K562 (cell line): ENCODE measurements at regions not wholly inside any gene's neighbourhood (a gene's known extent, or its start where the extent isn't known, plus 50 kb on each side); places are given as distances from the start of the nearest gene placed in this dataset.

ENCODE experiments used
- FOXM1 ChIP-seq, 2 experiments: fragments of 450-650 bp in 1 of 2; sonication (generic) in 1 of 2; formaldehyde crosslinking in 1 of 2; IDR thresholded peaks; 2 replicates each; pipeline versions ENCODE4 v1.6.1 to v1.9.0; 2017 to 2022; ENCODE audit warnings: low read depth in 2 of 2, mild to moderate bottlenecking in 2 of 2, missing genetic modification reagents in 1 of 2, moderate library complexity in 1 of 2
- JUN ChIP-seq, 2 experiments: sonication (generic) in 1 of 2; formaldehyde crosslinking in 1 of 2; IDR thresholded peaks; 2 replicates each; pipeline versions ENCODE4 v1.6.1 to v1.8.0; 2012 to 2022; ENCODE audit warnings: borderline replicate concordance in 2 of 2, mild to moderate bottlenecking in 2 of 2, improper control_type of control experiment in 1 of 2, low read depth in 1 of 2, low read length in 1 of 2, missing genetic modification reagents in 1 of 2
- MAFF ChIP-seq: IDR thresholded peaks from 2 replicates; pipeline ENCODE4 v1.6.1; 2012; ENCODE audit warnings: low read length, improper control_type of control experiment
- NCOA1 ChIP-seq: fragments of 450-650 bp; IDR thresholded peaks from 2 replicates; pipeline ENCODE4 v1.6.1; 2016; ENCODE audit warnings: low read depth
- PML ChIP-seq: IDR thresholded peaks from 2 replicates; pipeline ENCODE4 v1.6.1; 2012; ENCODE audit warnings: low read length, inconsistent platforms
- RBM22 ChIP-seq: fragments of 200-400 bp; formaldehyde crosslinking; IDR thresholded peaks from 2 replicates; pipeline ENCODE4 v1.6.1; 2018; ENCODE audit warnings: low read length, low read depth; ENCODE audit not compliant: poor library complexity, severe bottlenecking
- SIN3B ChIP-seq: fragments of 450-650 bp; IDR thresholded peaks from 2 replicates; pipeline ENCODE4 v1.6.1; 2017; ENCODE audit warnings: low read depth, mild to moderate bottlenecking, moderate library complexity
- STAG1 ChIP-seq: sonication (generic); formaldehyde crosslinking; IDR thresholded peaks from 2 replicates; pipeline ENCODE4 v1.5.0; 2020; ENCODE audit warnings: missing genetic modification reagents, borderline replicate concordance
- ZNF24 ChIP-seq: fragments of 450-650 bp; IDR thresholded peaks from 2 replicates; pipeline ENCODE4 v1.6.1; 2016
- ZNF79 ChIP-seq: fragments of 250-450 bp; sonication (Bioruptor Pico); IDR thresholded peaks from 2 replicates; pipeline ENCODE4 v1.4.0; 2020; ENCODE audit warnings: low read depth, mild to moderate bottlenecking, moderate library complexity
- TF ChIP-seq, protein P1 (sequence below), 3 experiments: IDR thresholded peaks in 2 of 3; conservative IDR thresholded peaks in 1 of 3; 2 replicates each; pipeline ENCODE4 v1.5.1; 2011 to 2012; ENCODE audit warnings: low read length in 3 of 3, mild to moderate bottlenecking in 3 of 3, control low read depth in 2 of 3, improper control_type of control experiment in 1 of 3, inconsistent platforms in 1 of 3, low read depth in 1 of 3, mixed read lengths in 1 of 3, moderate library complexity in 1 of 3; ENCODE audit not compliant: insufficient read depth in 2 of 3
- TF ChIP-seq, protein P2 (sequence below): fragments of 250-450 bp; sonication (Bioruptor Pico); IDR thresholded peaks from 2 replicates; pipeline ENCODE4 v1.5.0; 2021; ENCODE audit warnings: mild to moderate bottlenecking, borderline replicate concordance
- TF ChIP-seq, protein P3 (sequence below): fragments of 200-600 bp; sonication (generic); IDR thresholded peaks from one replicate; pipeline ENCODE4 v1.6.1; 2012; ENCODE audit warnings: mild to moderate bottlenecking, low read depth, low read length, inconsistent platforms
- TF ChIP-seq, protein P4 (sequence below): fragments of 450-650 bp; IDR thresholded peaks from 2 replicates; pipeline ENCODE4 v1.6.1; 2016; ENCODE audit warnings: antibody characterized with exemption

DNA sequence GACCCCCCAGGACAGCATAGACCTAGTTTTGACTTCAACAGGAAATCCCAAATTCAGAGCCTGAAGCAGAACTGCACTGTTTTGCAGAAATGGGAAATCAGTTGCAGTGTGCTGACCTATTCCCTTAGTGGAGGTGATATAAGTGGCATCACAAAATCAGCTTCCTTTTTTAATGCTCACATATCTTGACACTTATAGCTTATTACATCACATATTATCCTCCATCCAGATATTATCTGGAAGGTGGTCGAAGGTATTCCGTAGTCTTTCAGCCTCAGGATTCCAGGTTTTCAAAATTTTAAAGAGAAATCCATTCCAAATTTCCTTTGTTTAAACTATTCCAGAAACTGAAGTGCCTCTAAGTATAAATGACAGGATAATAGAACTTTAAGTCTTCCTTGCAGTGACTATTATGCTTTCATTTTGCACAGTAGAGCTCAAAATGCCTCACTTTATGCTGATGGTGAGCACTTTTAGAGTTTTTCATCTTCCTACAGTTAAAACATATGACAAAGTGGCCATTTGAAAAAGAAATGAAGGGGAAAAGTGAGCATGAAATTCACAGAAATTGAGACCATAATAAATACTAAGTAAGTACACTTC lies 106.4 kb upstream of the DPYD start:
- TF ChIP-seq, protein P1, sequence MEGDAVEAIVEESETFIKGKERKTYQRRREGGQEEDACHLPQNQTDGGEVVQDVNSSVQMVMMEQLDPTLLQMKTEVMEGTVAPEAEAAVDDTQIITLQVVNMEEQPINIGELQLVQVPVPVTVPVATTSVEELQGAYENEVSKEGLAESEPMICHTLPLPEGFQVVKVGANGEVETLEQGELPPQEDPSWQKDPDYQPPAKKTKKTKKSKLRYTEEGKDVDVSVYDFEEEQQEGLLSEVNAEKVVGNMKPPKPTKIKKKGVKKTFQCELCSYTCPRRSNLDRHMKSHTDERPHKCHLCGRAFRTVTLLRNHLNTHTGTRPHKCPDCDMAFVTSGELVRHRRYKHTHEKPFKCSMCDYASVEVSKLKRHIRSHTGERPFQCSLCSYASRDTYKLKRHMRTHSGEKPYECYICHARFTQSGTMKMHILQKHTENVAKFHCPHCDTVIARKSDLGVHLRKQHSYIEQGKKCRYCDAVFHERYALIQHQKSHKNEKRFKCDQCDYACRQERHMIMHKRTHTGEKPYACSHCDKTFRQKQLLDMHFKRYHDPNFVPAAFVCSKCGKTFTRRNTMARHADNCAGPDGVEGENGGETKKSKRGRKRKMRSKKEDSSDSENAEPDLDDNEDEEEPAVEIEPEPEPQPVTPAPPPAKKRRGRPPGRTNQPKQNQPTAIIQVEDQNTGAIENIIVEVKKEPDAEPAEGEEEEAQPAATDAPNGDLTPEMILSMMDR (IDR thresholded peaks at IDR 0.05 in 2 of 3, conservative IDR thresholded peaks at IDR 0.05 in 1 of 3; ENCODE audit: insufficient read depth in 2 of 3, low read depth in 1 of 3, low read length in 3 of 3), result no peak
- TF ChIP-seq RBM22, result no peak
- TF ChIP-seq, protein P2, sequence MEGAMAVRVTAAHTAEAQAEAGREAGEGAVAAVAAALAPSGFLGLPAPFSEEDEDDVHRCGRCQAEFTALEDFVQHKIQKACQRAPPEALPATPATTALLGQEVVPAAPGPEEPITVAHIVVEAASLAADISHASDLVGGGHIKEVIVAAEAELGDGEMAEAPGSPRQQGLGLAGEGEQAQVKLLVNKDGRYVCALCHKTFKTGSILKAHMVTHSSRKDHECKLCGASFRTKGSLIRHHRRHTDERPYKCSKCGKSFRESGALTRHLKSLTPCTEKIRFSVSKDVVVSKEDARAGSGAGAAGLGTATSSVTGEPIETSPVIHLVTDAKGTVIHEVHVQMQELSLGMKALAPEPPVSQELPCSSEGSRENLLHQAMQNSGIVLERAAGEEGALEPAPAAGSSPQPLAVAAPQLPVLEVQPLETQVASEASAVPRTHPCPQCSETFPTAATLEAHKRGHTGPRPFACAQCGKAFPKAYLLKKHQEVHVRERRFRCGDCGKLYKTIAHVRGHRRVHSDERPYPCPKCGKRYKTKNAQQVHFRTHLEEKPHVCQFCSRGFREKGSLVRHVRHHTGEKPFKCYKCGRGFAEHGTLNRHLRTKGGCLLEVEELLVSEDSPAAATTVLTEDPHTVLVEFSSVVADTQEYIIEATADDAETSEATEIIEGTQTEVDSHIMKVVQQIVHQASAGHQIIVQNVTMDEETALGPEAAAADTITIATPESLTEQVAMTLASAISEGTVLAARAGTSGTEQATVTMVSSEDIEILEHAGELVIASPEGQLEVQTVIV (CRISPR knock-in tag), result no peak
- no peak for TF ChIP-seq PML
- TF ChIP-seq FOXM1 (IDR thresholded peaks at IDR 0.05; ENCODE audit: low read depth), result no peak
- TF ChIP-seq FOXM1 (CRISPR knock-in tag; IDR thresholded peaks at IDR 0.05; ENCODE audit: low read depth), result no peak
- TF ChIP-seq ZNF79 (CRISPR knock-in tag), result no peak
- no peak for TF ChIP-seq STAG1 (CRISPR knock-in tag)
- no peak for TF ChIP-seq ZNF24
- TF ChIP-seq NCOA1, result no peak
- TF ChIP-seq, protein P3, sequence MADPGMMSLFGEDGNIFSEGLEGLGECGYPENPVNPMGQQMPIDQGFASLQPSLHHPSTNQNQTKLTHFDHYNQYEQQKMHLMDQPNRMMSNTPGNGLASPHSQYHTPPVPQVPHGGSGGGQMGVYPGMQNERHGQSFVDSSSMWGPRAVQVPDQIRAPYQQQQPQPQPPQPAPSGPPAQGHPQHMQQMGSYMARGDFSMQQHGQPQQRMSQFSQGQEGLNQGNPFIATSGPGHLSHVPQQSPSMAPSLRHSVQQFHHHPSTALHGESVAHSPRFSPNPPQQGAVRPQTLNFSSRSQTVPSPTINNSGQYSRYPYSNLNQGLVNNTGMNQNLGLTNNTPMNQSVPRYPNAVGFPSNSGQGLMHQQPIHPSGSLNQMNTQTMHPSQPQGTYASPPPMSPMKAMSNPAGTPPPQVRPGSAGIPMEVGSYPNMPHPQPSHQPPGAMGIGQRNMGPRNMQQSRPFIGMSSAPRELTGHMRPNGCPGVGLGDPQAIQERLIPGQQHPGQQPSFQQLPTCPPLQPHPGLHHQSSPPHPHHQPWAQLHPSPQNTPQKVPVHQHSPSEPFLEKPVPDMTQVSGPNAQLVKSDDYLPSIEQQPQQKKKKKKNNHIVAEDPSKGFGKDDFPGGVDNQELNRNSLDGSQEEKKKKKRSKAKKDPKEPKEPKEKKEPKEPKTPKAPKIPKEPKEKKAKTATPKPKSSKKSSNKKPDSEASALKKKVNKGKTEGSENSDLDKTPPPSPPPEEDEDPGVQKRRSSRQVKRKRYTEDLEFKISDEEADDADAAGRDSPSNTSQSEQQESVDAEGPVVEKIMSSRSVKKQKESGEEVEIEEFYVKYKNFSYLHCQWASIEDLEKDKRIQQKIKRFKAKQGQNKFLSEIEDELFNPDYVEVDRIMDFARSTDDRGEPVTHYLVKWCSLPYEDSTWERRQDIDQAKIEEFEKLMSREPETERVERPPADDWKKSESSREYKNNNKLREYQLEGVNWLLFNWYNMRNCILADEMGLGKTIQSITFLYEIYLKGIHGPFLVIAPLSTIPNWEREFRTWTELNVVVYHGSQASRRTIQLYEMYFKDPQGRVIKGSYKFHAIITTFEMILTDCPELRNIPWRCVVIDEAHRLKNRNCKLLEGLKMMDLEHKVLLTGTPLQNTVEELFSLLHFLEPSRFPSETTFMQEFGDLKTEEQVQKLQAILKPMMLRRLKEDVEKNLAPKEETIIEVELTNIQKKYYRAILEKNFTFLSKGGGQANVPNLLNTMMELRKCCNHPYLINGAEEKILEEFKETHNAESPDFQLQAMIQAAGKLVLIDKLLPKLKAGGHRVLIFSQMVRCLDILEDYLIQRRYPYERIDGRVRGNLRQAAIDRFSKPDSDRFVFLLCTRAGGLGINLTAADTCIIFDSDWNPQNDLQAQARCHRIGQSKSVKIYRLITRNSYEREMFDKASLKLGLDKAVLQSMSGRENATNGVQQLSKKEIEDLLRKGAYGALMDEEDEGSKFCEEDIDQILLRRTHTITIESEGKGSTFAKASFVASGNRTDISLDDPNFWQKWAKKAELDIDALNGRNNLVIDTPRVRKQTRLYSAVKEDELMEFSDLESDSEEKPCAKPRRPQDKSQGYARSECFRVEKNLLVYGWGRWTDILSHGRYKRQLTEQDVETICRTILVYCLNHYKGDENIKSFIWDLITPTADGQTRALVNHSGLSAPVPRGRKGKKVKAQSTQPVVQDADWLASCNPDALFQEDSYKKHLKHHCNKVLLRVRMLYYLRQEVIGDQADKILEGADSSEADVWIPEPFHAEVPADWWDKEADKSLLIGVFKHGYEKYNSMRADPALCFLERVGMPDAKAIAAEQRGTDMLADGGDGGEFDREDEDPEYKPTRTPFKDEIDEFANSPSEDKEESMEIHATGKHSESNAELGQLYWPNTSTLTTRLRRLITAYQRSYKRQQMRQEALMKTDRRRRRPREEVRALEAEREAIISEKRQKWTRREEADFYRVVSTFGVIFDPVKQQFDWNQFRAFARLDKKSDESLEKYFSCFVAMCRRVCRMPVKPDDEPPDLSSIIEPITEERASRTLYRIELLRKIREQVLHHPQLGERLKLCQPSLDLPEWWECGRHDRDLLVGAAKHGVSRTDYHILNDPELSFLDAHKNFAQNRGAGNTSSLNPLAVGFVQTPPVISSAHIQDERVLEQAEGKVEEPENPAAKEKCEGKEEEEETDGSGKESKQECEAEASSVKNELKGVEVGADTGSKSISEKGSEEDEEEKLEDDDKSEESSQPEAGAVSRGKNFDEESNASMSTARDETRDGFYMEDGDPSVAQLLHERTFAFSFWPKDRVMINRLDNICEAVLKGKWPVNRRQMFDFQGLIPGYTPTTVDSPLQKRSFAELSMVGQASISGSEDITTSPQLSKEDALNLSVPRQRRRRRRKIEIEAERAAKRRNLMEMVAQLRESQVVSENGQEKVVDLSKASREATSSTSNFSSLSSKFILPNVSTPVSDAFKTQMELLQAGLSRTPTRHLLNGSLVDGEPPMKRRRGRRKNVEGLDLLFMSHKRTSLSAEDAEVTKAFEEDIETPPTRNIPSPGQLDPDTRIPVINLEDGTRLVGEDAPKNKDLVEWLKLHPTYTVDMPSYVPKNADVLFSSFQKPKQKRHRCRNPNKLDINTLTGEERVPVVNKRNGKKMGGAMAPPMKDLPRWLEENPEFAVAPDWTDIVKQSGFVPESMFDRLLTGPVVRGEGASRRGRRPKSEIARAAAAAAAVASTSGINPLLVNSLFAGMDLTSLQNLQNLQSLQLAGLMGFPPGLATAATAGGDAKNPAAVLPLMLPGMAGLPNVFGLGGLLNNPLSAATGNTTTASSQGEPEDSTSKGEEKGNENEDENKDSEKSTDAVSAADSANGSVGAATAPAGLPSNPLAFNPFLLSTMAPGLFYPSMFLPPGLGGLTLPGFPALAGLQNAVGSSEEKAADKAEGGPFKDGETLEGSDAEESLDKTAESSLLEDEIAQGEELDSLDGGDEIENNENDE, result no peak
- TF ChIP-seq, protein P4, sequence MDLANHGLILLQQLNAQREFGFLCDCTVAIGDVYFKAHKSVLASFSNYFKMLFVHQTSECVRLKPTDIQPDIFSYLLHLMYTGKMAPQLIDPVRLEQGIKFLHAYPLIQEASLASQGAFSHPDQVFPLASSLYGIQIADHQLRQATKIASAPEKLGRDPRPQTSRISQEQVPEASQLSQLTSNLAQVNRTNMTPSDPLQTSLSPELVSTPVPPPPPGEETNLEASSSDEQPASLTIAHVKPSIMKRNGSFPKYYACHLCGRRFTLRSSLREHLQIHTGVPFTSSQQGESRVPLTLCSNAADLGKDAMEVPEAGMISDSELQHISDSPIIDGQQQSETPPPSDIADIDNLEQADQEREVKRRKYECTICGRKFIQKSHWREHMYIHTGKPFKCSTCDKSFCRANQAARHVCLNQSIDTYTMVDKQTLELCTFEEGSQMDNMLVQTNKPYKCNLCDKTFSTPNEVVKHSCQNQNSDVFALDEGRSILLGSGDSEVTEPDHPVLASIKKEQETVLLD, result no peak
- TF ChIP-seq SIN3B, result no peak
- no peak for TF ChIP-seq MAFF
- TF ChIP-seq JUN (IDR thresholded peaks at IDR 0.05; ENCODE audit: borderline replicate concordance, low read depth, low read length), result no peak
- no peak for TF ChIP-seq JUN (CRISPR knock-in tag; IDR thresholded peaks at IDR 0.05; ENCODE audit: borderline replicate concordance)
